Stimulated activated naive B cell treated with anti-CD40 and anti-IgM and Interleukin-4, amounts not matched to agents 10 μg/mL and 1 μg/mL and 100 μg/mL, for 72 hours (primary cell): ENCODE measurements at regions not wholly inside any gene's neighbourhood (a gene's known extent, or its start where the extent isn't known, plus 50 kb on each side); places are given as distances from the start of the nearest gene placed in this dataset.
"Not testable (repeated sequence)": the region's sequence is repeated elsewhere in the genome, so short reads cannot be mapped to it uniquely, and the experiment has no call there.

Experiments used
- ATAC-seq, 2 donors: fragments of 150-1000 bp; cut with Tn5 transposase; replicated peaks; 2 replicates each; pipeline ENCODE4 v1.10.0; 2021; ENCODE audit warnings: moderate library complexity in 1 of 2
- DNase-seq: peaks from one replicate; pipeline ENCODE4 v3.0.0; 2021
- H3K27ac Mint-ChIP-seq: one replicate; pipeline ENCODE4 v1.8.0; 2022; ENCODE audit warnings: mild to moderate bottlenecking, mixed read lengths
- H3K27me3 Mint-ChIP-seq, 2 donors: one replicate each; pipeline ENCODE4 v1.8.0; 2022; ENCODE audit warnings: mixed read lengths in 2 of 2
- H3K36me3 Mint-ChIP-seq, 2 donors: one replicate each; pipeline ENCODE4 v1.8.0; 2022; ENCODE audit warnings: mixed read lengths in 2 of 2, mild to moderate bottlenecking in 1 of 2
- H3K4me1 Mint-ChIP-seq, 2 donors: one replicate each; pipeline ENCODE4 v1.8.0; 2022; ENCODE audit warnings: mixed read lengths in 2 of 2, mild to moderate bottlenecking in 1 of 2
- H3K4me3 Mint-ChIP-seq, 2 donors: one replicate each; pipeline ENCODE4 v1.8.0; 2022; ENCODE audit warnings: mild to moderate bottlenecking in 2 of 2, mixed read lengths in 2 of 2, moderate library complexity in 1 of 2
- H3K9me3 Mint-ChIP-seq, 2 donors: one replicate each; pipeline ENCODE4 v1.8.0; 2022; ENCODE audit warnings: mixed read lengths in 2 of 2, mild to moderate bottlenecking in 1 of 2

DNA sequence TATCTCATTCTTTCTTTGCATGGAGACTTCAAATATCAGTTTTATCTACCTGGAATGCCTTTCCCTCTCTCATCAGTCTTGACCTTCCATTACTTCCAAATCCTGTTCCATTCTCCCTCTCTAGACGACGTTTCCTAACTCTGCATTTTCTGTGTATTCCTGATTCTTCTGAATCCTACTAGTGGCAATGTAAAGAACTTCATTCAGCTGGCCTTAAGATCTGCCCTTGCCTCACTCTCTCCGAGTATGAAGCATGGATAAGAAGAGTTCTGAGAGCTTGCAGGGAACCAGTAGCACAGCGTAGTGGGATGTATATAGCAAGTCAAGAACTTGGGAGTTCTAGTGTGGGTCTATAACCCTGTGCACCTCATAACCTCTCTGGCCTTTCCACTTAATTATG lies 68.5 kb upstream of the HOXC13 start:
- no peaks in the 10 kb centered on the region for H3K36me3 Mint-ChIP-seq
- H3K4me1 Mint-ChIP-seq: peaks cover 0 to 7% of the 10 kb centered on the region in 2 donors
- DNase-seq (no peak), ATAC-seq (no peak)
- no peak overlapping the region for H3K4me3 Mint-ChIP-seq
- no peaks in the 10 kb centered on the region for H3K9me3 Mint-ChIP-seq
- H3K27me3 Mint-ChIP-seq: peaks cover 41 to 53% of the 10 kb centered on the region in 2 donors
- H3K27ac Mint-ChIP-seq: no peak overlapping the region

GRCh38 chr12:53871367-53871766 lies 67.3 kb upstream of the HOXC13 start:
- H3K27me3 Mint-ChIP-seq: peaks cover 41 to 53% of the 10 kb centered on the region in 2 donors
- no peak overlapping the region for H3K27ac Mint-ChIP-seq
- no peaks in the 10 kb centered on the region for H3K9me3 Mint-ChIP-seq
- ATAC-seq (no peak), DNase-seq (no peak)
- no peak overlapping the region for H3K4me3 Mint-ChIP-seq
- peaks cover 0 to 7% of the 10 kb centered on the region in 2 donors for H3K4me1 Mint-ChIP-seq
- no peaks in the 10 kb centered on the region for H3K36me3 Mint-ChIP-seq

GRCh38 chr12:53872367-53872766 lies 66.3 kb upstream of the HOXC13 start:
- ATAC-seq (no peak), DNase-seq (no peak)
- Mint-ChIP-seq H3K27me3 (peaks cover 40 to 53% of the 10 kb centered on the region in 2 donors), H3K4me3 (no peak overlapping the region), H3K36me3 (no peaks in the 10 kb centered on the region), H3K9me3 (no peaks in the 10 kb centered on the region), H3K27ac (no peak overlapping the region), H3K4me1 (peaks cover 0 to 4% of the 10 kb centered on the region in 2 donors)

DNA sequence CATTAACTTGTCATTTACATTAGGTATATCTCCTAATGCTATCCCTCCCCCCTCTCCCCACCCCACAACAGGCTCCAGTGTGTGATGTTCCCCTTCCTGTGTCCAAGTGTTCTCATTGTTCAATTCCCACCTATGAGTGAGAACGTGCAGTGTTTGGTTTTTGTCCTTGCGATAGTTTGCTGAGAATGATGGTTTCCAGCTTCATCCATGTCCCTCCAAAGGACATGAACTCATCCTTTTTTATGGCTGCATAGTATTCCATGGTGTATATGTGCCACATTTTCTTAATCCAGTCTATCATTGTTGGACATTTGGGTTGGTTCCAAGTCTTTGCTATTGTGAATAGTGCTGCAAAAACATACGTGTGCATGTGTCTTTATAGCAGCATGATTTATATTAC lies 60.7 kb upstream of the HOXC13 start:
- peaks cover 24 to 49% of the 10 kb centered on the region in 2 donors for H3K27me3 Mint-ChIP-seq
- DNase-seq, H3K36me3 Mint-ChIP-seq, H3K4me1 Mint-ChIP-seq, H3K4me3 Mint-ChIP-seq, H3K9me3 Mint-ChIP-seq, ATAC-seq, H3K27ac Mint-ChIP-seq: not testable (repeated sequence)

GRCh38 chr12:53887006-53887405 lies 51.6 kb upstream of the HOXC13 start:
- no peak overlapping the region for H3K27ac Mint-ChIP-seq
- ATAC-seq (no peak), DNase-seq (no peak)
- H3K4me3 Mint-ChIP-seq: no peak overlapping the region
- H3K9me3 Mint-ChIP-seq: no peaks in the 10 kb centered on the region
- H3K4me1 Mint-ChIP-seq: no peaks in the 10 kb centered on the region
- H3K27me3 Mint-ChIP-seq: peaks cover 57 to 73% of the 10 kb centered on the region in 2 donors
- H3K36me3 Mint-ChIP-seq: no peaks in the 10 kb centered on the region

DNA sequence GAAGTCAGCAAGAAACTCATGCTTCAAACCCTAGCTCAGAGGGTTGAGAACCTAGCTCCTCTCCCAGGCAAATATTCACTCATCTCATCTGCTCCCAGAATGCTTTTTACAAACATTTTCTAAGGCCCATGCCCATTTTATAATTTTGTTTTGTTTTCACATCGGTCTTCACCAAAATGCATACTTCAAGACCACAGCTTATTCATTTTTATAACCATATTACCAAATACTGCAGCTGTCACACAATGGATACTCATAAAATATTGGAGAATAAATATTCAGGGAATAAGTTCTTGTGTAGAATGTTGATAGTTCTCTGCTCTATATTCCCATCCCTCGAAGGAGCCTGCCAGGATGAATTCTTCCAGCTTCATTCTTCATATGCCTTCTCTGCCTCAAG lies 50.8 kb upstream of the HOXC13 start:
- Mint-ChIP-seq H3K36me3 (no peaks in the 10 kb centered on the region), H3K27me3 (peaks cover 56 to 74% of the 10 kb centered on the region in 2 donors)
- ATAC-seq: no peak

More for the DNA sequence above, 50.8 kb upstream of the HOXC13 start:
- no peak overlapping the region for H3K4me3 Mint-ChIP-seq
- H3K27ac Mint-ChIP-seq: no peak overlapping the region
- no peaks in the 10 kb centered on the region for H3K4me1 Mint-ChIP-seq
- H3K9me3 Mint-ChIP-seq: no peaks in the 10 kb centered on the region
- no peak for DNase-seq
